C4-2B (cell line): ENCODE measurements at regions not wholly inside any gene's neighbourhood (a gene's known extent, or its start where the extent isn't known, plus 50 kb on each side); places are given as distances from the start of the nearest gene placed in this dataset.

Experiments used
- H3K27ac ChIP-seq: fragments of 450-650 bp; 2 replicates; pipeline ENCODE4 v1.5.1; 2017
- CTCF ChIP-seq: fragments of 450-650 bp; conservative IDR thresholded peaks from 2 replicates; pipeline ENCODE4 v1.5.1; 2017; ENCODE audit warnings: mild to moderate bottlenecking
- ZFX ChIP-seq: fragments of 450-650 bp; IDR thresholded peaks from 2 replicates; pipeline ENCODE4 v1.6.1; 2017

GRCh38 chr15:37810381-37810780 lies 124.1 kb upstream of the TMCO5A start:
- no peak for TF ChIP-seq CTCF
- TF ChIP-seq ZFX = no peak
- H3K27ac ChIP-seq = no peak overlapping the region

DNA sequence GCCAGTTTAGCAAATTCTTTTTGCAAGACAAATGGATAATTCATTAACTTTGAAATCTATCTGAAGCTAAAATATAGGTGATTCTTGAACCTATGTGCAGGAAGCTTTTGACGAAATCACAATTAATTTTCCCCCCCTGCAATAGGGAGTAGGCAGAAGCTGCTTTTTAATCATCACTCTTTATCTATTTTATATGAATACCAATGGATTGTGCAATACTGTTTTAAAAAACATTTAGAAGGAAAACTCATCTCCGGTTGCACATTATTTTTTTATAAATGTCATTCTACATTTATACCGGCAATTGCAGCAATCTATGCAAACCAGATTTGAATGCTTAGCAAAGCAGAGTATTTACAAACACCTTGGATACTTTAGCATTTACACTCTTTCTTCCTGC lies 121.1 kb upstream of the TMCO5A start:
- no peak overlapping the region for H3K27ac ChIP-seq
- no peak for TF ChIP-seq ZFX
- no peak for TF ChIP-seq CTCF

DNA sequence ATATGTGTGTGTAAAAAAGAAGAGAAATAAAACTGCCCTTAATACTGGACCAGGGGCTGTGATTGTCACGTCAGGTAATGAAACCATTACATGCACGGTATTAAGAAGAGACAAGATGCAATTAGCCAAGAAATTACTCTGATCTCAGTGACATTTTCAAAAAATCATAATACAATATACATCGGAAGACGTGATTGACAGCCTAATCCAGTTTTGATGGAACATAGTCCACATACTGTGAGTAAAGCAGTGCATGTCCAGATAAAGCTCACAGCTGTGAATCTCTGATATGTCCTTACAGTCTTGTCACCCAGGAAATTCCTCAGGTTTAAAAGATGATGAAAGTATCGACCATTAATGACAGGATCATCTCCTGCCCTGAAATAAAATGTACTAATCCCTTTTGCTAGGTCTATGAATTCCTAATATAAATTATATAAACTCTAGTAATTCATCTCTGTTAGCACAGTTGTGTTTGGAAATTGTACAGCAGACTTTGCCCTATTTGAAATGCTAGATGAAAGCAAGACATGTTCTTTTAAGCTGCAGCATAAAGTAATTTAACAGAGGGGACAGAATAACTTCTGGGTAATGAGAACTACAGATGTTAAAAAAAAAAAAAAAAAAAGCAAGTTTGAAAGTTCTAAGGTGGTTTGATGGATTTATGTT lies 119.5 kb upstream of the TMCO5A start:
- H3K27ac ChIP-seq = no peak overlapping the region
- TF ChIP-seq CTCF (no peak), ZFX (no peak)

DNA sequence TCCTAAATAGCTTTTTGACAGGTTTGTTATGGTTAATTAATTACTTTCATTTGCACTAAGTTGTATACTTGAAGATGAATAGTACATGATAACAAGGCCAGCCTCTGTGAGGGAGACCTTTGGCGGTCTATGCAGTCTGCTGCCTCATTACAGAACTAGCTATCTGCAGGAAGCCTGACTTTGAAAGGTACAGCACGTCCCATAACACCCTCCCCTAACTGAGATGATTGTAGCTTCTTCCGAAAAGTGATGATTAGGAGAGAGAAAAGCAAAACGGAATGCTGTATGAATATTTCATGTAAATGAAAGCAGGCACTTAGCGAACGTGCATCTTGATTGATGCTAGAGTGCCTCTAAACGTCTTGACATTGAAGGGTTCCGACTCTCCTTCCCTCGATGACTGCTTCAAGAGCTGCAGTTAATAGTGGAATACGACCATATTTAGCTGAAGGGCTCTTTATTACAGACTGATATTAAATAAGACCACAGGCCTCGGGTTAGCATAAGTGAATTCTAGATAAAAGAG lies 116.2 kb upstream of the TMCO5A start:
- TF ChIP-seq ZFX (no peak), CTCF (no peak)
- H3K27ac ChIP-seq = no peak overlapping the region

DNA sequence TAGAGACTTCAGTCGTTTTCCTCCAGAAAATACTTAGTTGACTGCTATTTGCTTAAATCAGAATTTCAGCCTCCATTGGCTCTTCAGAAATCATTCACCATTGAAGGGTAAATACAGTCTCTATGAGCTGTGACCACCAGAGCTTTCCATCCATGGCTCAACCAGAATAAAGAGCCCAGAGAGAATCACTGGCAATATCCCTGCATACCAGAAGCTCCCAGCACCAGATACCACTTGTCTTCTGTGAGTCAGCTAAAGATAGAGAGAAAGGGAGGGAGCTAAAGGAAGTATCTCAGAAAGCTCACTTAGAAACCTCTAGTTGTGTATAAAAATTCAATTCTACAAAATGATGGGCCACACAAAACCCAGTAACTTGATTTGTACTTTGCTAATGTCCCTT lies 115.2 kb upstream of the TMCO5A start:
- TF ChIP-seq CTCF = no peak
- TF ChIP-seq ZFX = no peak
- no peak overlapping the region for H3K27ac ChIP-seq

DNA sequence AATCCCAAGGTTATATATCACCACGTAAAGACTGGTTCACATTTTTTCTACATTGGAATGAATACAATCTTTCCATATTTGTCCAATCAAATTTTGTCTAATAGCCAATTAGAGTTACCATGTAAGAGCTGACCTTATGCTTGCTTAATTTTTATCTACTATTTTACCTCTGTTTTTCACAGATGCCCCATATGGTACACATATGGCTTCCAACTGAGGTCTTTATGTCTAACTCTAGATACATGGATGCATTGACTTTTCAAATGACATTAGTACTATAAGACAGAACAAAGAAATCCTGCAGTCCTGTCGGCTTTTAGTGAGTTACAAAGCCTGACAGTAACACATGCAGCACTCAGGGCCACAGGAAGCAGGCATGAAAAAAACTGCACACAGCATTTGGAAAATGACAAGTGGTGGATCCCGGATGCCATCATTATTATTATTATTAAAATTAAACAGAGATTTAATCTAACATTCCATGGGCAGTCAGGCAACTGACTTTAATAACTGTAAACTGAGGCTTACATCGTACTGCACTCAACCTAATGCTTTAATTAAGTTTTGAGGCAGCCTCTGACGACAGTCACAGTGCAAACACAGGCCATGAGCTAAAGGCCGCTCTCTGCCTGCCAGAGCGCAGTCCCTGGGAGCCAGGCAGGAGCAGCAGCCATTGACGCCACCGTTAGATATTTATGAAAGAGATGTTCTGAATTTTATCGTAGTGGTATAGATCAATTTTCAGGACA lies 113.9 kb upstream of the TMCO5A start:
- no peak for TF ChIP-seq CTCF
- no peak for TF ChIP-seq ZFX
- H3K27ac ChIP-seq = no peak overlapping the region

DNA sequence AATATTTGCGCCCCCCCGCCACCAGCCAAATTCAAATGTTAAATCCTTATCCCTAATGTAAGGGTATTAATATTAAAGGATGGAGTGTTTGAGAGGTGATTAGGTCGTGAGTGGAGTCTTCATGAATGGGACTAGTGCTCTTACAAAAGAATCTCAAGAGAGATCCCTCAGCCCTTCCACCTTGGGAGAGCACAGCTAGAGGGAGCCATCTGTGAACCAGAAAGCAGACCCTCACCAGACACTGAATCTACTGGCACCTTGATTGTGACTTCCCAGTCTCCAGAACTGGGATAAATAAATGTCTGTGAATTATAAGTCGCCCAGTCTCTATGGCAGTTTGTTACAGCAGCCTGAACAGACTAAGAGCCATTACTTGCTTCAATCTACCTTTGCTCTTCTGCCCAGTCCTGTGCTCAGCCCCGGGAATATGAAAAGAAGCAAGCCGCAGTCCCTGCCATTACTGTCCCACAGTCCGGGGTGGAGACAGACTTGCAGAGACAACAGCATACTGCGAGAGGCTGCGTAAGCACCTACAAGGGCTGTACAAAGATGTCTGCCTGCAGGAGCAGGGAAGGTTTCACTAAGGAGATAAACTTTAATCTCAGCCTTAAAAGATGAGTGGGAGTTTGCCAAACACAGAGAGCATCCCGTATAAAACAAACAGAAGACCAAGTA lies 110.7 kb upstream of the TMCO5A start:
- TF ChIP-seq ZFX (no peak), CTCF (no peak)
- H3K27ac ChIP-seq = no peak overlapping the region
